Epithelial cell of esophagus (primary cell): ENCODE measurements at regions not wholly inside any gene's neighbourhood (a gene's known extent, or its start where the extent isn't known, plus 50 kb on each side); places are given as distances from the start of the nearest gene placed in this dataset.
A peak's percentile ranks its signal among the peaks of the same experiment; 100 is the strongest.

ENCODE experiments used
- DNase-seq: peaks from one replicate; pipeline ENCODE4 v3.0.0; 2010; ENCODE audit warnings: low read depth
- H3K4me3 ChIP-seq: 2 replicates; pipeline ENCODE4 v1.5.1; 2011; ENCODE audit warnings: mild to moderate bottlenecking, low read length, control low read depth
- TF ChIP-seq, protein P1 (sequence below): IDR thresholded peaks from 2 replicates; pipeline ENCODE4 v1.5.1; 2011; ENCODE audit warnings: low read depth, mild to moderate bottlenecking, low read length, control low read depth, inconsistent platforms; ENCODE audit not compliant: insufficient read depth; ENCODE audit errors: missing control alignments

DNA sequence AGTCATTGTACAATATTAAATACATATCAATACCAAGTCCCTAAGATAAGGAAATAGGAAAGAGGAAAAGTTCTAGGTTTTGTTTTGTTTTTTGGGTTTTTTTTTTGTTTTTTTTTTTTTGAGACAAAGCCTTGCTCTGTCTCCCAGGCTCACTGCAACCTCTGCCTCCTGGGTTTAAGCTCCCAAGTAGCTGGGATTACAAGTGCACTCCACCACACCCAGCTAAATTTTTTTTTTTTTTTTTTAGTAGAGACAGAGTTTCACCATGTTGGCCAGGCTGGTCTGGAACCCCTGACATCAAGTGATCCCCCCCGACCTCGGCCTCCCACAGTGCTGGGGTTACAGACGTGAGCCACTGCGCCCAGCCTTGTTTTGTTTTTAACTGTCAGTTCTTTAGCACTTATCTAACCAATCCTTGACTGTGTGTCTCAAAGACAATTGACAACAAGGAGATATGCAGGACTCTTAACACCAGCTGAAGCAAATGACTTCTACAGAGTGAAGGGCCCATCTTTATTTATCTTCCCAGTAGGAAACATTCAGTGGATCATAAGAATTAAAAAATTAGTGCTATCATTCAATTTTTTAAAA is 100.0 kb upstream of the RAP2B start:
- DNase-seq: no peak
- TF ChIP-seq, protein P1, sequence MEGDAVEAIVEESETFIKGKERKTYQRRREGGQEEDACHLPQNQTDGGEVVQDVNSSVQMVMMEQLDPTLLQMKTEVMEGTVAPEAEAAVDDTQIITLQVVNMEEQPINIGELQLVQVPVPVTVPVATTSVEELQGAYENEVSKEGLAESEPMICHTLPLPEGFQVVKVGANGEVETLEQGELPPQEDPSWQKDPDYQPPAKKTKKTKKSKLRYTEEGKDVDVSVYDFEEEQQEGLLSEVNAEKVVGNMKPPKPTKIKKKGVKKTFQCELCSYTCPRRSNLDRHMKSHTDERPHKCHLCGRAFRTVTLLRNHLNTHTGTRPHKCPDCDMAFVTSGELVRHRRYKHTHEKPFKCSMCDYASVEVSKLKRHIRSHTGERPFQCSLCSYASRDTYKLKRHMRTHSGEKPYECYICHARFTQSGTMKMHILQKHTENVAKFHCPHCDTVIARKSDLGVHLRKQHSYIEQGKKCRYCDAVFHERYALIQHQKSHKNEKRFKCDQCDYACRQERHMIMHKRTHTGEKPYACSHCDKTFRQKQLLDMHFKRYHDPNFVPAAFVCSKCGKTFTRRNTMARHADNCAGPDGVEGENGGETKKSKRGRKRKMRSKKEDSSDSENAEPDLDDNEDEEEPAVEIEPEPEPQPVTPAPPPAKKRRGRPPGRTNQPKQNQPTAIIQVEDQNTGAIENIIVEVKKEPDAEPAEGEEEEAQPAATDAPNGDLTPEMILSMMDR: no peak
- H3K4me3 ChIP-seq: no peak overlapping the region

DNA sequence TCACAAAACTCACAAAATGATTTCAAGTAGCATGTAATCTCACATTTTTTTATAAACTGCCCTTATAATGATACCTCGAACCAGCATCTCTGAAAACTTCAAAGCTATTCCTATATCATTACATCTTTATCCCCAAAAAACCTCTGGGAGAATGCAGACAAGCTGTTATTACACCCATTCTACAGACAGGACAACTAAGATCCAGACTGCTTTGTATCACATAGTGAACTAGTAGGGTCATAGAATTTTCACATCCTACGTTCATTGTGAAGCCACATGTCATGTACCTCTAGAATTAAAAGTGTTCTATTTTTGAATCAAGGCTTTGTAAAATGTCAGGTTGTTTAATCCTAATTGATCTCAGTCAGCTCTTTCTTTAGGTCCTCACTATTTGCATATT is 98.7 kb upstream of the RAP2B start:
- TF ChIP-seq, protein P1: no peak
- H3K4me3 ChIP-seq: no peak overlapping the region
- DNase-seq: no peak

DNA sequence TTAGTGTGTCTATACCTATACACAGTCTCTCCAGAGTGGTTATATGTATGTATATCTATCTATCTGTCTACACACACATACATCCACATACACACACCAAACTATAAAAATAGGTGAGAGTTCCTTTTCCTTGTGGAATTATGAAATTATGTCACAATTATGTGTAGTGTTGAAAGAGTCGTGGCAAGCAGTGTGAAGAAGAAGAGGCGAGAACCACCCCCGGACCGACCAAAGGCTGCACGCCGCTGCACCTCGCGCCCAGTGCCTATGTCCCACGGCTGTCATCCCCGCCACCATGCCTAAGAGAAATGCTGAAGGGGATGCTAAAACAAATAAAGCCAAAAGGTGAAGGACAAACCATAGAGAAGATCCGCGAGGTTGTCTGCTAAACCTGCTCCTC is 95.0 kb upstream of the RAP2B start:
- TF ChIP-seq, protein P1: no peak
- H3K4me3 ChIP-seq: no peak overlapping the region
- DNase-seq: no peak

DNA sequence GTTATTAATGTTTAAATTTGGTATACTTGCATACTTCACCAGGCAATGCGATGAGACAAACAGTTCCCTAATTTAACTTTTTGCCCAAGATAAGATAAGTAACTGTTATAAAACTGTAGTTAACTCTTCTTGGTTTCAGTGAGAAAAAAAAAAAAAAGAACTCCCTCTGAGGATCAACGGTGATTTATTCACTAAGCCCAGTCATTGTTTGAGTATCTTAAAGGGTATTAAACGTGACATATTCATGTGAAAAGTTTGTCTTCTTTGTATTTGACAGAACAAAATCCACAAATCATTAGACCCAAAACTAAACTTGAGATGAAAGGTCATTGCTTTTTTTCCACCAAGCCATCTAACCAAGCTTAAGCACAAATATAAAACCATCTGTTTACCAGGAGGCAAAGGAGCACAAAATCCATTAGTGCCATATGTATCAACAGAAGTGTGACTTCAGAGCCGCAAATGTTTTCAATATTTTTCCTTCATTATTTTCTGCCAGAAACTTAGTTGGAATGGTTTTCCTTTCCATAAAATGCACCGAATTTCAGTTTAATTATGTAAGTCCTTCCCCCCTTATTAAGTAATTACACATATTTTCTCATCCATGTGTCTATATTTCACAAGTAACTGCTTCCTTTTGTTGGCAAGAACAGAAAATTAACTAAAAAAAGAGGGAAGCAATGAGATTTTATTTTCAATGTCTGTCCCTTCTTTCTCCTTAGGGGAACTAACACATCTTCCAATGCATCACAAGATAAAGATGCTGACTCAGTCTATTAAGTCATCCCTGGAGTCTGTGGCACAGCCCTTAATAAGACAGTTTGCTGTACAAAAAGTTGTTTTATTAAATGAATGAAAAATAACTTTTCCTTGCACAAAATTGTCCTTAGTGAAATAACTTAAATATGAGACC is 92.2 kb upstream of the RAP2B start:
- TF ChIP-seq, protein P1: no peak
- DNase-seq: peak; percentile 67
- H3K4me3 ChIP-seq: no peak overlapping the region

DNA sequence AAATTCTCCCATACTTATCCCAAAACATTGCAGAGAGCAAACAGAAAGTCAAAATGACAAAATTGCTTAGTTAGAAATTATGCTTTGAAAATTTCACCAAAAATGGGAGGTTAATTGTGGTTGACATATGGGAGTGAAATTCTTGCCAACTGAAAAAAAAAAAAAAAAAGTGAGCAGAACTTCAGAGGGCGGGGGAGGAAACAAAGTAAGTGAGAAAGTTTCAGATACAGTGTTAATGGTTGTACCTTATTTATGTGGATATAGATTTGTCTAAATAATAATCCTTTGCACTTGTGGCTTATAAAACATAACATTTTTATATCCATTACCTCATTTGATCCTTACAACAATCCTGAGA is 91.5 kb upstream of the RAP2B start:
- DNase-seq: no peak
- TF ChIP-seq, protein P1: no peak

DNA sequence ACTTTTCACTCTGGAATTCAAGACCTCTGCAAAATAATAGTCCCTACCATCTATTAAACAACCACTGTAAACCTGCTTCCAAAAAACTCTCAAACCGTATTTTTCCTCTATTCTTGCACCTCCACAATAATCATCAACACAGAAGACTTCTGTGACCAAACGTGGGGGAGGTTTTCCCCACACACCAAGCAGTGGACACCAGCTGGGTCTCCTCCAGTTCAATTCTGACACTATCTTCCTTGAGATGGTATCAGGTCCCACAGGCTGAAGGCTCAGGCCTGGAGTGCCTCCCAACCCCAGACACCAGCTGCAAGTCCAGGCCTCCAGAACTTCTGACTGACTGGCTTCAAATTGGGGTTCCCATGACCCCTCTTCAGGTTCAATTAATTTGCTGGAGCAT is 89.6 kb upstream of the RAP2B start:
- H3K4me3 ChIP-seq: no peak overlapping the region
- TF ChIP-seq, protein P1: no peak
- DNase-seq: no peak

More for the DNA sequence above, 91.5 kb upstream of the RAP2B start:
- H3K4me3 ChIP-seq: no peak overlapping the region
